ENCODE measurements at regions not wholly inside any gene's neighbourhood (a gene's known extent, or its start where the extent isn't known, plus 50 kb on each side); places are given as distances from the start of the nearest gene placed in this dataset.

DNA sequence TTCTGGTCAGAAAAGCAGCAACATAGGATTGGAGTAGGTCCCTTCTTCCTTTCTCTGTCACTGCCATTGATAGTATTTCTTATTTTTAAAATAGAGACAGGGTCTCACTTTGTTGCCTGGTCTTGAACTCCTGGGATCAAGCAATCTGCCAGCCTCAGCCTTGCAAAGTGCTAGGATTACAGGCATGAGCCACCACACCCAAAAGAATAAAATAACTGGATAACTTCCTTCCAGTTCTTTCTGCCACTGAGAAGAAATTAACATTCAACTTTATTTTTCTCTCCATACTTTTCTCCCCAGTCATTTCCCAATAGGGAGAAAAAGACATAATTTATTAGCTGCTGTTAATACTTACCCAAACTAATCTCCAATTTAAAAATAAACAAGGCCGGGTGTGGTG, 91.9 kb upstream of the MED13 start:
- ATAC-seq (no peak), DNase-seq (ENCODE audit: low spot score) (no peak), FAIRE-seq (no peak)
- CTCF ChIA-PET (ENCODE audit: low intra/inter-chr PET ratio, low total read pairs), result no interaction called here
- no peaks in the 10 kb centered on the region for H3K36me3 ChIP-seq (replicated peaks in 1 of 2; ENCODE audit: control insufficient read depth in 1 of 2, insufficient read depth in 2 of 2, low read length in 2 of 2)
- no peak overlapping the region for H3K27ac ChIP-seq (ENCODE audit: extremely low read length, insufficient read depth, low read length)
- in situ Hi-C loops (cut with HindIII; ENCODE audit: extremely low pct_ligation_motif_present, low pct_unique_long_range_greater_than_20kb), result no loop called here
- H2AFZ ChIP-seq (ENCODE audit: low read length), result no peak overlapping the region
- POLR2A ChIA-PET, result no interaction called here
- no peaks in the 10 kb centered on the region; a peak in 1 of 5 replicates for H3K27me3 ChIP-seq (ENCODE audit: control insufficient read depth in 1 of 2, insufficient read depth in 2 of 2, low read length in 2 of 2)
- WGBS (ENCODE audit: low lambda C conversion rate), result 50% methylated on average over 1 of the region's 1 CpG
- H4K20me1 ChIP-seq (ENCODE audit: insufficient read depth, low read length), result no peaks in the 10 kb centered on the region
- H3K9me3 ChIP-seq (ENCODE audit: low read length), result no peaks in the 10 kb centered on the region
- intact Hi-C loops (cut with micrococcal nuclease; ENCODE audit: unreplicated experiment), result no loop called here
- H3K9ac ChIP-seq (ENCODE audit: insufficient read depth, low read depth, low read length), result no peak overlapping the region
- no peak overlapping the region for H3K4me3 ChIP-seq (replicated peaks in 1 of 3; ENCODE audit: insufficient read depth in 1 of 3, low read depth in 2 of 3, low read length in 3 of 3)
- BruUV-seq (replicated peaks), result no TSS peak
- H3K4me1 ChIP-seq (ENCODE audit: insufficient read depth, low read length), result peaks cover 6% of the 10 kb centered on the region; the same call in 1 of the 2 replicates
- no peak overlapping the region for H3K4me2 ChIP-seq (ENCODE audit: low read depth, low read length)
- H3K79me2 ChIP-seq (ENCODE audit: insufficient read depth, low read length), result no peaks in the 10 kb centered on the region
- no peak for TF ChIP-seq GMEB1 (CRISPR knock-in tag; IDR thresholded peaks at IDR 0.05; ENCODE audit: borderline replicate concordance)
- TF ChIP-seq NFATC3 (CRISPR knock-in tag; IDR thresholded peaks at IDR 0.05), result no peak
- no peak for TF ChIP-seq IKZF1 (IDR thresholded peaks at IDR 0.05)
- TF ChIP-seq NCOA1 (CRISPR knock-in tag; IDR thresholded peaks at IDR 0.05), result no peak
- TF ChIP-seq, protein P1, sequence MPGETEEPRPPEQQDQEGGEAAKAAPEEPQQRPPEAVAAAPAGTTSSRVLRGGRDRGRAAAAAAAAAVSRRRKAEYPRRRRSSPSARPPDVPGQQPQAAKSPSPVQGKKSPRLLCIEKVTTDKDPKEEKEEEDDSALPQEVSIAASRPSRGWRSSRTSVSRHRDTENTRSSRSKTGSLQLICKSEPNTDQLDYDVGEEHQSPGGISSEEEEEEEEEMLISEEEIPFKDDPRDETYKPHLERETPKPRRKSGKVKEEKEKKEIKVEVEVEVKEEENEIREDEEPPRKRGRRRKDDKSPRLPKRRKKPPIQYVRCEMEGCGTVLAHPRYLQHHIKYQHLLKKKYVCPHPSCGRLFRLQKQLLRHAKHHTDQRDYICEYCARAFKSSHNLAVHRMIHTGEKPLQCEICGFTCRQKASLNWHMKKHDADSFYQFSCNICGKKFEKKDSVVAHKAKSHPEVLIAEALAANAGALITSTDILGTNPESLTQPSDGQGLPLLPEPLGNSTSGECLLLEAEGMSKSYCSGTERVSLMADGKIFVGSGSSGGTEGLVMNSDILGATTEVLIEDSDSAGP (CRISPR knock-in tag; IDR thresholded peaks at IDR 0.05; ENCODE audit: borderline replicate concordance), result no peak
- TF ChIP-seq HINFP (CRISPR knock-in tag; IDR thresholded peaks at IDR 0.05; ENCODE audit: low read depth), result no peak
- TF ChIP-seq ZNF232 (CRISPR knock-in tag; IDR thresholded peaks at IDR 0.05; ENCODE audit: borderline replicate concordance), result no peak
- TF ChIP-seq ZBTB49 (CRISPR knock-in tag; IDR thresholded peaks at IDR 0.05; ENCODE audit: borderline replicate concordance), result no peak

Data from HepG2 (cell line).